SK-N-SH (cell line): ENCODE measurements at regions not wholly inside any gene's neighbourhood (a gene's known extent, or its start where the extent isn't known, plus 50 kb on each side); places are given as distances from the start of the nearest gene placed in this dataset.
"Not testable (repeated sequence)": the region's sequence is repeated elsewhere in the genome, so short reads cannot be mapped to it uniquely, and the experiment has no call there.

Experiments
- CTCF ChIA-PET: fragments of 300-600, 350-600 bp; formaldehyde crosslinking; extraction: SDS; loops from one replicate; lab custom pipeline; 2021; lab: Yijun Ruan, JAX
- POLR2A ChIA-PET: fragments of 350-600 bp; sonication (Branson Sonifier 250); formaldehyde crosslinking; extraction: SDS; loops from one replicate; lab custom pipeline; 2020; ENCODE audit warnings: antibody characterized with exemption, inconsistent platforms; lab: Yijun Ruan, JAX
- DNase-seq: peaks from one replicate; pipeline ENCODE4 v3.0.0; 2012
- H2AFZ ChIP-seq: fragments of 200-600 bp; sonication (generic); 2 replicates; pipeline ENCODE4 v1.8.1; 2016; ENCODE audit warnings: antibody characterized with exemption, mild to moderate bottlenecking, low read depth
- H3F3A ChIP-seq: fragments of 200-600 bp; sonication (generic); replicated peaks from 2 replicates; pipeline ENCODE3; 2016; ENCODE audit warnings: antibody characterized with exemption, mild to moderate bottlenecking; ENCODE audit not compliant: insufficient read depth
- H3K27ac ChIP-seq, 2 experiments: fragments of 200-500 bp in 1 of 2; fragments of 200-600 bp in 1 of 2; sonication (Bioruptor generic) in 1 of 2; sonication (generic), shearing (Covaris generic) in 1 of 2; 2 replicates each; pipeline versions ENCODE4 v1.5.1 to v1.6.1; 2014 to 2016; ENCODE audit warnings: low read depth in 2 of 2, inconsistent platforms in 1 of 2, low read length in 1 of 2, mild to moderate bottlenecking in 1 of 2, mixed read lengths in 1 of 2
- H3K27me3 ChIP-seq: fragments of 200-600 bp; sonication (generic), shearing (Covaris generic); 2 replicates; pipeline ENCODE4 v1.6.1; 2016; ENCODE audit warnings: mixed run types; ENCODE audit not compliant: insufficient read depth
- H3K36me3 ChIP-seq, 2 experiments: fragments of 200-500 bp in 1 of 2; fragments of 200-600 bp in 1 of 2; sonication (Bioruptor generic) in 1 of 2; sonication (generic) in 1 of 2; replicated peaks in 1 of 2; 2 replicates each; pipeline versions ENCODE3 to v1.5.1; 2014 to 2016; ENCODE audit warnings: low read length in 1 of 2, mild to moderate bottlenecking in 1 of 2; ENCODE audit not compliant: insufficient read depth in 2 of 2, control insufficient read depth in 1 of 2
- H3K4me1 ChIP-seq, 2 experiments: fragments of 200-500 bp in 1 of 2; fragments of 200-600 bp in 1 of 2; sonication (Bioruptor generic) in 1 of 2; sonication (generic), shearing (Covaris generic) in 1 of 2; 2 replicates each; pipeline versions ENCODE4 v1.5.1 to v1.6.1; 2014 to 2016; ENCODE audit warnings: low read depth in 1 of 2, low read length in 1 of 2, mixed run types in 1 of 2; ENCODE audit not compliant: insufficient read depth in 2 of 2, control insufficient read depth in 1 of 2
- H3K4me2 ChIP-seq: fragments of 200-600 bp; sonication (generic), shearing (Covaris generic); 2 replicates; pipeline ENCODE4 v1.6.1; 2017; ENCODE audit warnings: mixed run types
- H3K4me3 ChIP-seq, 2 experiments: fragments of 200-500 bp in 1 of 2; fragments of 200-600 bp in 1 of 2; sonication (Bioruptor generic) in 1 of 2; sonication (generic), shearing (Covaris generic) in 1 of 2; 2 replicates each; pipeline versions ENCODE4 v1.5.1 to v1.8.1; 2014 to 2016; ENCODE audit warnings: low read depth in 2 of 2, inconsistent platforms in 1 of 2, low read length in 1 of 2, mild to moderate bottlenecking in 1 of 2, mixed read lengths in 1 of 2, moderate library complexity in 1 of 2
- H3K79me2 ChIP-seq: fragments of 200-600 bp; sonication (generic); 2 replicates; pipeline ENCODE4 v1.8.1; 2017; ENCODE audit warnings: mild to moderate bottlenecking; ENCODE audit not compliant: insufficient read depth
- H3K9ac ChIP-seq: fragments of 200-600 bp; sonication (generic); 2 replicates; pipeline ENCODE4 v1.6.1; 2017; ENCODE audit warnings: mixed run types
- H3K9me2 ChIP-seq: fragments of 200-600 bp; sonication (generic); 2 replicates; pipeline ENCODE4 v1.6.1; 2017; ENCODE audit warnings: mixed run types
- H3K9me3 ChIP-seq: fragments of 200-600 bp; sonication (generic); 2 replicates; pipeline ENCODE4 v1.6.1; 2017; ENCODE audit warnings: mixed run types, mild to moderate bottlenecking, moderate library complexity
- H4K20me1 ChIP-seq: fragments of 200-600 bp; sonication (generic); 2 replicates; pipeline ENCODE4 v1.6.1; 2017; ENCODE audit warnings: mild to moderate bottlenecking, mixed run types; ENCODE audit not compliant: insufficient read depth
- EP300 ChIP-seq, 2 experiments: IDR thresholded peaks; 2 replicates each; pipeline versions ENCODE4 v1.4.0 to v1.6.1; 2012; ENCODE audit warnings: borderline replicate concordance in 1 of 2, low read depth in 1 of 2, low read length in 1 of 2
- FOXM1 ChIP-seq: IDR thresholded peaks from 2 replicates; pipeline ENCODE4 v1.4.0; 2012; ENCODE audit warnings: low read depth, mild to moderate bottlenecking
- GABPA ChIP-seq: IDR thresholded peaks from 2 replicates; pipeline ENCODE4 v1.4.0; 2012; ENCODE audit warnings: low read depth, mild to moderate bottlenecking
- MEF2A ChIP-seq: IDR thresholded peaks from 2 replicates; pipeline ENCODE4 v1.4.0; 2012; ENCODE audit warnings: low read depth, borderline replicate concordance
- MXI1 ChIP-seq: IDR thresholded peaks from 2 replicates; pipeline ENCODE4 v1.6.1; 2012; ENCODE audit warnings: mild to moderate bottlenecking, low read depth, low read length, improper control_type of control experiment
- PBX3 ChIP-seq: IDR thresholded peaks from 2 replicates; pipeline ENCODE4; 2012
- POLR2AphosphoS5 ChIP-seq: IDR thresholded peaks from 2 replicates; pipeline ENCODE4 v1.6.1; 2012; ENCODE audit warnings: low read depth, low read length
- RAD21 ChIP-seq: IDR thresholded peaks from 2 replicates; pipeline ENCODE4 v1.6.1; 2012; ENCODE audit warnings: mild to moderate bottlenecking, low read length
- RFX5 ChIP-seq: IDR thresholded peaks from 2 replicates; pipeline ENCODE4 v1.6.1; 2012; ENCODE audit warnings: mild to moderate bottlenecking, improper control_type of control experiment, low read length
- RXRA ChIP-seq: IDR thresholded peaks from 2 replicates; pipeline ENCODE4 v1.4.0; 2012; ENCODE audit warnings: low read depth, mild to moderate bottlenecking, borderline replicate concordance
- SMC3 ChIP-seq: IDR thresholded peaks from 2 replicates; pipeline ENCODE4 v1.6.1; 2012; ENCODE audit warnings: low read depth, low read length, improper control_type of control experiment
- TAF1 ChIP-seq: IDR thresholded peaks from 2 replicates; pipeline ENCODE4 v1.6.1; 2012; ENCODE audit warnings: low read depth, mild to moderate bottlenecking, low read length, moderate library complexity, borderline replicate concordance
- USF2 ChIP-seq: fragments of 150-350 bp; IDR thresholded peaks from 2 replicates; pipeline ENCODE4 v1.6.1; 2017; ENCODE audit warnings: antibody characterized with exemption, low read length, low read depth, borderline replicate concordance
- WGBS: methylation state at CpG from one replicate; pipeline ENCODE4 v1.1.6; 2017; ENCODE audit warnings: low lambda C conversion rate; 5-methylcytosine and 5-hydroxymethylcytosine counted together
- TF ChIP-seq, protein P1 (sequence below): IDR thresholded peaks from 2 replicates; pipeline ENCODE4 v1.4.0; 2012; ENCODE audit warnings: low read depth, borderline replicate concordance
- TF ChIP-seq, protein P2 (sequence below): IDR thresholded peaks from 2 replicates; pipeline ENCODE4 v1.4.0; 2012; ENCODE audit warnings: low read depth

- Histone ChIP-seq H3K36me3 (no peaks in the 10 kb centered on the region), H3K27me3 (no peaks in the 10 kb centered on the region), H3F3A (no peaks in the 10 kb centered on the region), H3K9me3 (no peaks in the 10 kb centered on the region), H2AFZ (no peak overlapping the region), H3K4me1 (no peaks in the 10 kb centered on the region), H3K27ac (no peak overlapping the region), H4K20me1 (no peaks in the 10 kb centered on the region), H3K9me2 (no peaks in the 10 kb centered on the region), H3K4me3 (no peak overlapping the region), H3K4me2 (no peak overlapping the region), H3K79me2 (no peaks in the 10 kb centered on the region; the same call in 1 of the 2 replicates), H3K9ac (no peak overlapping the region)
- DNase-seq, result no peak
- ChIA-PET CTCF (interaction anchor here (0.7 kb wide), 1 partner anchor 28 kb away, joined by 3 read pairs; no protein-coding TSS in a partner anchor), POLR2A (no interaction called here)
- no peak for TF ChIP-seq POLR2AphosphoS5
- no peak for TF ChIP-seq EP300 (IDR thresholded peaks at IDR 0.05; ENCODE audit: borderline replicate concordance in 1 of 2, low read depth in 1 of 2, low read length in 1 of 2)
- no peak for TF ChIP-seq MXI1
- TF ChIP-seq SMC3, result no peak
- no peak for TF ChIP-seq TAF1
- no peak for TF ChIP-seq RFX5
- TF ChIP-seq PBX3, result no peak
- no peak for TF ChIP-seq USF2
- no peak for TF ChIP-seq RXRA
- TF ChIP-seq RAD21, result no peak
- TF ChIP-seq, protein P1, sequence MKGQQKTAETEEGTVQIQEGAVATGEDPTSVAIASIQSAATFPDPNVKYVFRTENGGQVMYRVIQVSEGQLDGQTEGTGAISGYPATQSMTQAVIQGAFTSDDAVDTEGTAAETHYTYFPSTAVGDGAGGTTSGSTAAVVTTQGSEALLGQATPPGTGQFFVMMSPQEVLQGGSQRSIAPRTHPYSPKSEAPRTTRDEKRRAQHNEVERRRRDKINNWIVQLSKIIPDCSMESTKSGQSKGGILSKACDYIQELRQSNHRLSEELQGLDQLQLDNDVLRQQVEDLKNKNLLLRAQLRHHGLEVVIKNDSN, result no peak
- no peak for TF ChIP-seq FOXM1
- TF ChIP-seq GABPA, result no peak
- TF ChIP-seq, protein P2, sequence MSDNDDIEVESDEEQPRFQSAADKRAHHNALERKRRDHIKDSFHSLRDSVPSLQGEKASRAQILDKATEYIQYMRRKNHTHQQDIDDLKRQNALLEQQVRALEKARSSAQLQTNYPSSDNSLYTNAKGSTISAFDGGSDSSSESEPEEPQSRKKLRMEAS, result no peak
- no peak for TF ChIP-seq MEF2A
These were observed 636.3 kb downstream of the TRIB2 start for GRCh38 chr2:13353083-13353482.

- no peaks in the 10 kb centered on the region for H4K20me1 ChIP-seq
- CTCF ChIA-PET, result interaction anchor here (0.7 kb wide), 2 partner anchors 15 to 29 kb away, joined by 3 read pairs; no protein-coding TSS in a partner anchor
- POLR2A ChIA-PET, result no interaction called here
- no peak overlapping the region for H3K4me2 ChIP-seq
- no peaks in the 10 kb centered on the region for H3K9me3 ChIP-seq
- H3K4me3 ChIP-seq, result no peak overlapping the region
- H3K79me2 ChIP-seq, result no peaks in the 10 kb centered on the region; the same call in 1 of the 2 replicates
- H3K27ac ChIP-seq, result no peak overlapping the region
- TF ChIP-seq USF2 (no peak), FOXM1 (no peak), RXRA (no peak)
- TF ChIP-seq, all 33 proteins: peak for 0
- Histone ChIP-seq H2AFZ (no peak overlapping the region), H3K4me1 (no peaks in the 10 kb centered on the region), H3K9me2 (no peaks in the 10 kb centered on the region), H3K9ac (no peak overlapping the region), H3F3A (no peaks in the 10 kb centered on the region), H3K36me3 (no peaks in the 10 kb centered on the region), H3K27me3 (no peaks in the 10 kb centered on the region)
- DNase-seq, result no peak
These were observed 637.3 kb downstream of the TRIB2 start for GRCh38 chr2:13354031-13354430.

GRCh38 chr2:13381928-13382327 is 665.2 kb downstream of the TRIB2 start:
- H3K4me2 ChIP-seq, H4K20me1 ChIP-seq, POLR2A ChIA-PET, H3K27me3 ChIP-seq, DNase-seq, H3F3A ChIP-seq, H3K27ac ChIP-seq, CTCF ChIA-PET, H3K9ac ChIP-seq, H3K4me1 ChIP-seq, H3K4me3 ChIP-seq, H2AFZ ChIP-seq, H3K79me2 ChIP-seq, H3K36me3 ChIP-seq, H3K9me3 ChIP-seq, H3K9me2 ChIP-seq: not testable (repeated sequence)
- WGBS, result 0% methylated on average over 1 of the region's 1 CpG

DNA sequence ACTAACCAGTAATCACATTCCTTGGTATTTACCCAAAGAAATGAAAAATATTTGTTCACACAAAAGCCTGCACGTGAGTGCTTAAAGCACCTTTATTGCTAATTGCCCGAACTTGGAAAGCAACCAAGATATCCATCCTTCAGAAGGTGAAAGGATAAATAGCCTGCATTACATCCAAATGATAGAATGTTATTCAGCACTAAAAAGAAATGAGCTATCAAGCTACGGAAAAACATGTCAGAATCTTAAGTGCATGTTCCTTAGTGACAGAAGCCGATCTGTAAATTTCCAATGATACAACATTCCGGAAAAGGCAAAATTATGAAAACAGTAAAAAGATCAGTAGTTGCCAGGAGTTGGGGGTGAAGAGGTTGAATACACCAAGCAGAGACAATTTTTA is 672.4 kb downstream of the TRIB2 start:
- H2AFZ ChIP-seq, DNase-seq, H3K9me3 ChIP-seq, H3K36me3 ChIP-seq, H4K20me1 ChIP-seq, CTCF ChIA-PET, H3K9me2 ChIP-seq, H3K27me3 ChIP-seq, H3K4me1 ChIP-seq, H3K4me2 ChIP-seq, POLR2A ChIA-PET, H3K79me2 ChIP-seq, H3K4me3 ChIP-seq, H3K9ac ChIP-seq, H3F3A ChIP-seq, H3K27ac ChIP-seq: not testable (repeated sequence)
- 38% methylated on average over 5 of the region's 5 CpGs for WGBS
